Left ventricle myocardium inferior (tissue), 1 donor: ENCODE measurements at regions not wholly inside any gene's neighbourhood (a gene's known extent, or its start where the extent isn't known, plus 50 kb on each side); places are given as distances from the start of the nearest gene placed in this dataset.

ENCODE experiments used
- DNase-seq: peaks from one replicate; pipeline ENCODE4 v3.0.0-alpha.2; 2020
- H3K27ac ChIP-seq: fragments of 200-600 bp; replicated peaks from 2 replicates; pipeline ENCODE4 v1.8.0; 2021
- H3K27me3 ChIP-seq: fragments of 200-600 bp; 2 replicates; pipeline ENCODE4 v1.8.0; 2021; ENCODE audit warnings: low read depth
- H3K36me3 ChIP-seq: fragments of 200-600 bp; 2 replicates; pipeline ENCODE4 v1.8.0; 2021
- H3K4me1 ChIP-seq: fragments of 200-600 bp; 2 replicates; pipeline ENCODE4 v1.8.0; 2021
- H3K4me3 ChIP-seq: fragments of 200-600 bp; 2 replicates; pipeline ENCODE4 v1.8.0; 2021; ENCODE audit warnings: mild to moderate bottlenecking, moderate library complexity
- H3K9me3 ChIP-seq: fragments of 200-600 bp; replicated peaks from 2 replicates; pipeline ENCODE4 v1.8.0; 2021
- CTCF ChIP-seq: fragments of 200-600 bp; IDR thresholded peaks from 2 replicates; pipeline ENCODE4 v1.8.0; 2021; ENCODE audit warnings: antibody characterized with exemption, mild to moderate bottlenecking, borderline replicate concordance
- intact Hi-C: fragments of 100-400 bp; cut with micrococcal nuclease; formaldehyde crosslinking; loops from one replicate; pipeline ENCODE4 v1.11.0; 2022
- donor health status: DM: no; HTN: yes; CAD: no; lungs with severe emphysema.

- no peak overlapping the region for H3K27ac ChIP-seq
- intact Hi-C loops, result no loop called here
- H3K4me1 ChIP-seq, result peaks cover 9% of the 10 kb centered on the region
- H3K4me3 ChIP-seq, result no peak overlapping the region
- H3K9me3 ChIP-seq, result peaks cover 16% of the 10 kb centered on the region
- TF ChIP-seq CTCF, result no peak
- no peak for DNase-seq
- no peaks in the 10 kb centered on the region for H3K36me3 ChIP-seq
- H3K27me3 ChIP-seq, result no peaks in the 10 kb centered on the region
Observed at GRCh38 chr18:26696786-26697185, 148.4 kb upstream of the KCTD1 start.

GRCh38 chr18:26696308-26696707, 148.0 kb upstream of the KCTD1 start:
- DNase-seq, result no peak
- Histone ChIP-seq H3K27me3 (no peaks in the 10 kb centered on the region), H3K4me3 (no peak overlapping the region), H3K4me1 (peaks cover 9% of the 10 kb centered on the region), H3K36me3 (no peaks in the 10 kb centered on the region), H3K27ac (no peak overlapping the region), H3K9me3 (peaks cover 16% of the 10 kb centered on the region)
- TF ChIP-seq CTCF, result no peak
- intact Hi-C loops, result no loop called here

GRCh38 chr18:26689226-26689879, 141.0 kb upstream of the KCTD1 start:
- Histone ChIP-seq H3K9me3 (peaks cover 9% of the 10 kb centered on the region), H3K27me3 (no peaks in the 10 kb centered on the region), H3K4me3 (no peak overlapping the region), H3K4me1 (peaks cover 11% of the 10 kb centered on the region), H3K36me3 (no peaks in the 10 kb centered on the region), H3K27ac (no peak overlapping the region)
- intact Hi-C loops, result no loop called here
- TF ChIP-seq CTCF, result no peak
- no peak for DNase-seq

GRCh38 chr18:26686532-26686931, 138.2 kb upstream of the KCTD1 start:
- Histone ChIP-seq H3K9me3 (no peaks in the 10 kb centered on the region), H3K4me3 (no peak overlapping the region), H3K36me3 (no peaks in the 10 kb centered on the region), H3K27ac (no peak overlapping the region), H3K27me3 (no peaks in the 10 kb centered on the region), H3K4me1 (peaks cover 11% of the 10 kb centered on the region)
- intact Hi-C loops, result no loop called here
- no peak for TF ChIP-seq CTCF
- no peak for DNase-seq

GRCh38 chr18:26685438-26686157, 137.2 kb upstream of the KCTD1 start:
- no peak for TF ChIP-seq CTCF
- Histone ChIP-seq H3K27ac (peak overlapping the region; percentile 42), H3K27me3 (peaks cover 5% of the 10 kb centered on the region), H3K4me1 (peaks cover 11% of the 10 kb centered on the region), H3K4me3 (no peak overlapping the region), H3K9me3 (no peaks in the 10 kb centered on the region), H3K36me3 (no peaks in the 10 kb centered on the region)
- intact Hi-C loops, result no loop called here
- DNase-seq, result no peak
